HG02870 (cell line): ENCODE measurements at regions not wholly inside any gene's neighbourhood (a gene's known extent, or its start where the extent isn't known, plus 50 kb on each side); places are given as distances from the start of the nearest gene placed in this dataset.

Experiments used
- ATAC-seq: cut with Tn5 transposase; IDR thresholded peaks from one replicate; pipeline ENCODE4 v1.9.1; 2021; ENCODE audit warnings: mild to moderate bottlenecking, moderate library complexity; ENCODE audit not compliant: unreplicated experiment

DNA sequence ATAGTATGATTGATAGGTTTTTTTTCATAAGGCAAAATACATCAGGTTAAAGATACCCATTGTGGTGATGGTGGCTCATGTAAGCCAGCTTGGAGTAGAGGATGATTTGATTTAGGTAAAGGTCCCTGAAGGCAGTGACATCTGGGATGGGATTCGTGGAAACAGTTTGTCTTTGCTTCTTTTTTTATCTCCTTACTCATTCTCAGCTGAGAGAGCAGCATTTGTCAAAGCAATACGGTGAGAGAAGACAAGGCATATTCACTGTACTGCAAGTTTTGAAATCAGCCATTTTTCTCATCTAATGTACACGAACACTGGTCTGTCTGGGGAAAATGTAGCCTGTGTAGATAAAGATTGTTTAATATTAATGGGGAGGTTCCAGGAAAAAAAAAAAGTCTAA is 749.1 kb downstream of the SQOR start:
- ATAC-seq, result no peak

DNA sequence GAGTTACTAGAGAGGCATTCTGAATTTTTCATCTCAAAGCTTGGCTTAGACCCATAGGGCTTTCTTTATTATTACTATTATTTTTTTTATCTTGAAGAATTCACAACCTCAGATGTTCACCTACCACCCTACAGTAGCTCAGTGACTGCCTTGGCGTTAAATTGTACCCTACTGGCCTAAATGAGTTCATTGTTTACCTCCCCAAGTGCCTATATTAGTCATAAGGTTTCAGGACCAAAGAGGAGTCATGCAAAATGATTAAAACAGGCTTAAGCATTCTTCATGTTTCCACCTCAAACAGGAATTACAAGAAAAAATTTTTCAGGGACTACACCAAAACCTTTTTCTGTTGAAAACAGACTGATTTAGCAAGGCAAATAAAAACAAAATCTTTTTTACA is 751.5 kb downstream of the SQOR start:
- ATAC-seq, result no peak

DNA sequence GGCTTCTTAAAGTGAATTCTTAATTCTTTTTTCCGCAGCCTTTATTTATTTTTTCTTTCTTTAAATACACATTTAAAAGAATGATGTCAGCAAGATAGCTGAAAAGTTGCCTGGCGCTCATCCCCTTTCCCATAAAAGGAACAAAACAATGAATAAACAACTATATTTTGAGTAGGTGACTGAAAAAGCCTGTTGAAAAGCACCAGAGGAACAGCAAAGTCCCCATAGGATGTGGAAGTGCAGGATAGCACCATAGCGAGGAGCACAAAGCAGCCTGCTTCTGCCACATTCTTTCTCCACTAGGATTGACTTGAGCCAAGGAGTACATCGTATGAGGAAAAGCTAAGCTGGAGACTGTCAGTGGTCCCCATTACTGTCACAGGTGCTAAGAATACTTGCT is 754.9 kb downstream of the SQOR start:
- no peak for ATAC-seq

DNA sequence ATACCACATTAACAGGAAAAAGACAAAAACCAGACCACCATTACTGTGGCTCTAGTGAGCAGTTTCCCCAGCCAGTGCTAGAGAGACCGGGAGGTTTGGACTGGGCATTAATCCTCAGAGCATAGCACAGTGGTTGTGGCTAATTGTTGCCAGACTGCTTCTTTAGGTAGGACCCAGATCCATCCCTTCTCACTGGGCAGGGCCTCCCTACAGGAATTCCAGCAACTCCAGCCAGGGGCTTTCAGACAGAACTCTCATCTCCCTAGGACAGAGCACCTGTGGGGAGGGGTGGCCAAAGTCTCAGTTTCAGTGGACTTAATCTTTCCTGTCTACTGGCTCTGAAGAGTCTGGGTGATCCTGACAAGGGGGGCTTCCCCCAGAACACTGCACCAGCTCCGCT is 759.6 kb downstream of the SQOR start:
- ATAC-seq, result no peak

DNA sequence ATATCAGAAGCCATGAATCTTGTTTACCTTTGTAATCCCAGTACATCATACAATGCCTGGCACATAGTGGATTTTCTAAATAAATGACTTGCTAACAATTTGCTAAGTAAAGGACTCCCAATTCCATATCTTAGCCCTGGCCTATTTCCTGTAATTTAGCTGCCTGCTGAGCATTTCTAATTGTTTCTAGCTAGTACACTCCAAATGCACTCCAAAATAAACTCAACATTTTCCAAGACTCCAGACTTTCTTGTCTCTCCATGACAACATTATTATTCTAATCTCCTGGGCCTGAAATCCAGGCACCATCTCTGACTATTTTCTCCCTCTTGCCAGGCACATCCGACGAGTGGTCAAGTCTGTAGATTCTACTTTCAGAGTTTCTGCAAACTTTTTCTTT is 773.5 kb downstream of the SQOR start:
- no peak for ATAC-seq

DNA sequence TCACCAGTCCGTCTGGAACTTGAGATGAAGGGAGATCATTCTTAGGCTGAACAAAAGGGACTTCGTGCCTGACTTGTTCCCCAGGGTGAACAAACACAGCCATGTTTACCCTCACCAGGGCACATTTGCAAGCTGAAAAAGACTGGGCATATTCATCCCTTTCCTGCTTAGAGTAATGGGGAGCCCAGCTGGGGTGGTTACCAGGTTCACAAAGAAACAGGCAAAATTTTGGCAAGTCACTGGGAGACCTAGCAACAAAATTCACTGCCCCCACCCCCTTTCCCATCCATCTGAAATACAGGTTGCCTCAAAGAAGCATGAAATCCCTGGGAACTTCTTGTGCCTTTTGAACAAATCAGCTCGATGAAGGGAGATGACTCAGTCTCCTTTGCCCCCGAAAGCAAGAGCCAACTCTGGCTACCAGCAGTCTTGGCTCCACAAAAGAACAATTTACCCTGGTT is 775.0 kb downstream of the SQOR start:
- ATAC-seq, result no peak

DNA sequence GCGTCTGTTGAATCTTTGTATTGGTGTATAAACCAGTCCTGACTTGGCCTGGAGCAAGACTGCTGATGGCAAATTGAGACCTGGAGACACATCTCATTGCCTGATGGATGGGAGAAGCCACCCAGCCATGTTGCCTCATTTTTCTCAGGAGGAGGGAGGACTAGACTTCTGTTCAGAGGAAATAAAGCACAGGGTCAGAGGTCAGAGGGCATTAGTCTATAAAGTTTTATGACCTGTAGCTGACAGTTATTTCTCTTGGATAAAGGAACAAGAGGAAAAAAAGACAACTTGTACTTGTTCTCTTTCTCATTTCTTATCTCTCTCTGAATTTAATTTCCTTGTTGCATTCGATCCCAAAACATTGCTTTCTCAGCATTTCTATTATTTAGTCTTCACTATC is 775.9 kb downstream of the SQOR start:
- ATAC-seq, result no peak

DNA sequence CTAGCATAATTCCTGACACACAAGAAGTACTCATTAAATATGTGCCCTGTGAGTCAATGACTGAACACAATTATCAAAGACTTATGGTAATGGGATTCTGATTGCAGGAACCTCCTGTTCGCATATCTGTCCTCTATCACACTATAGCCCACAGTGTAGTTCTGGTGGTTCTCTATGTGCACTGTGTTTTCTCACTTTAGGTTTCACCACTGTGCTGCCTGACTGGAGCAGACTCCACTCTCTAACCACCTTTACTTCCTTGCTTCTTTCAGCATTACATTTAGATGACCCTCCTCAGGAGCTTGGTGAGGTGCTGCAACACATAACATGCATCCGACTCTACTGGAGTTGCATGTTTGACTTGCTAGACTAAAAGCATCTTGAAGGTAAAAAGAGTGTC is 777.1 kb downstream of the SQOR start:
- no peak for ATAC-seq

DNA sequence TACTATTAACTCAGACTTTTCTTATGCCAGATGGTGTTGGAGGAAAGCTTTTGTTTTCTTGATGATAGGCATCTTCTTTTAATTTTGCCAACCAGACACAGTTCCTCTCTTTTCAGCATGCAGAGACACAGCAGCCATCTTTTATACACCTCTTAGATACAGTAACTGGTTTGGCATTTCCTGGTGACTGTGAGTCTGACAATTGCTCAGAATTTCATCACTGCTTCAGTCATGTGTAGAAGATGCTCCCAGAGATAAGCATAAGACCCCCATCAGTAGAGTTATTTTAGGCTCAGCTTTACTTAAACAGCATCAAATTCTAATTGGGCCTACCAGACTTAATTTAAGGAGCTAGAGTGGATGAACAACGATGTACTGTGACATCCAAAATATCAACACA is 779.0 kb downstream of the SQOR start:
- no peak for ATAC-seq

DNA sequence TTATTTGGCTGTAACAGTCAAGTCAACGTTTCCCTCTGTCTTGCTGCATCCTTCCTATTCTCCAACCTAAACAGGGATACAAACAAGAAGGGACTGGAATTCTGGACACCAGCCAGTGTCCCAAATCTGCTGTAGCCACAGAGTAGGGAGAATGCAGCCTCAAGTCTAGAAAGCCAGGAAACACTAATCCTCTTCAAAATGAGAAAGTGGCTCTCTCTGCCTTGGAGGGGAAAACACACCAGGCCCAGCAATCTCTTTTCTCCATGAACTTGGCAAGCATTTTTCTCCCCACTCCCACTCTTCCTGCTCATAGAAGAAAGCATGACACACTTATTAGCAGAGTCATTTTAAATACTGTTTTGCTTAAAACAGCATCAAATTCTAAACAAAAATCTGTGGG is 781.7 kb downstream of the SQOR start:
- ATAC-seq, result no peak

DNA sequence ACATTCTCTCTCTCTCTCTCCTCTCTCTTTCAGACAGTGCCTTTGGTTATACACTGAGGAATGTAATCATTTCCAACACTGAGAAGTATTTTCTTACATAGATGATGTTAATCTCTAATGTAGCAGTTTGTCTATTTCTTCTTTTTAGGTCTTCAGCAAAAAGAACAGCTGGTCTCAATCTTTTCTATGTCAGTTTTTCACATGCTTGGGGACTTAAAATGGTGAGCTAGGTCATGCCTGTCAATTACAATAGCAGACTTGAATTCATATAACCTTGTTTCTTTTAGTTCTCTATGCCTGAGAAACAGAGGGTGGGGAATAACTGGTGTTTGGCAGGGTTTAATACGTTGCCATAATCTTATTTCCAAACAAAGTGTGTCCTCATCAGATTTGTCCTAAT is 786.2 kb downstream of the SQOR start:
- no peak for ATAC-seq

DNA sequence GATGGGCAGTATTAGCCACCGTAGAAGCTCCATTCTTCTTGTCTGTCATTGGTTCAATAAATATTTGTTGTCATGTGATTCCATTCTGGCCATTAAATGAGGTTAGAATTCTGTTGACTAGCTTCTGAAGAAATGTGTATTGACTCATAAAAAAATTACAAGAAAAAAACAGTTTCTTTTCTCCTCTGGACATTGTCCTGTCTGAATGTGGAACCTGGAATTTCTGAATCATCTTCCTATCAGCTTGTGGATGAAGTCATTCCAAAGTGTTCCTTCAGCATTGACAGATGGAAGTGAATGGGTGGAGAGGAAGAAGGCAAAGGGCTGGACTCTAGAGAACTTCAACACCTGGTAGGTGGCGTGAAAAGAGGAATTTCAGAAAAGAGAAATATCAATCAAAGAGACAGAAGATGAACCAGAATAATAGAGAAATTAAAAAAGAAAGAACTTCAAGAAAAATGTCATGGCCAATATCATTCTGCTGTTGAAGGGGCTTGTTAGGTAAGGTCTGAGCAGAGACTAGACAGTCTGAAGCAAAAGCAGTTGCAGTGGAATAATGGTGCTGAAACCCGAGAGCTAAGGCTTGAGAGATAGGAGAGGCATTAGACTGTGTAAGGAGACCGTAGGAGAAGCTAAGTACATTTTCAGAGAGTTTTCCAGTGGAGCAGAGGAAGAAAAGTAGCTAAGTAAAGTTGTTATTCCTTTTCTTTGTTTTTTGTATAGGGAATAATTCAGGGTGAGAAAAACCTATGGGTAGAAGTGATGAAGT is 806.6 kb downstream of the SQOR start:
- ATAC-seq, result no peak

DNA sequence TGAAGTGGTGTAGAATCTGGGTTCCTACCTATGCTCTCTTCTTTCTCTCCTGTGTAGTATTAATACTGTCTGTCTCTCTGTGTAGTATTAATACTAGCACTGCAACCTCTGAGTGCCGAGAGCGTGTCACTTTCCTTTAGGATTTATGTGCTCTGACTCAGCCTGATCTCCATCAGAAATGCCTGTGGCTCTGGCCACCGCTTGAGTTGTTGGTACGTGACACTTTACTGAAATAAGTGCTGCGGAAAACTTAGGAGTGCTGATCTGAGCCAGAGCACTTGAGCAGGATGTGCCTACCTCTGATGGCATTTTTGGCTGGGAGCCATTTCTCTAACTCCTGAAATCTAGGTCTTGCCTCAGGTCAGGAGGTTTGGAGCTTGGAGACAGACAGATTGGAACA is 807.4 kb downstream of the SQOR start:
- ATAC-seq, result no peak

DNA sequence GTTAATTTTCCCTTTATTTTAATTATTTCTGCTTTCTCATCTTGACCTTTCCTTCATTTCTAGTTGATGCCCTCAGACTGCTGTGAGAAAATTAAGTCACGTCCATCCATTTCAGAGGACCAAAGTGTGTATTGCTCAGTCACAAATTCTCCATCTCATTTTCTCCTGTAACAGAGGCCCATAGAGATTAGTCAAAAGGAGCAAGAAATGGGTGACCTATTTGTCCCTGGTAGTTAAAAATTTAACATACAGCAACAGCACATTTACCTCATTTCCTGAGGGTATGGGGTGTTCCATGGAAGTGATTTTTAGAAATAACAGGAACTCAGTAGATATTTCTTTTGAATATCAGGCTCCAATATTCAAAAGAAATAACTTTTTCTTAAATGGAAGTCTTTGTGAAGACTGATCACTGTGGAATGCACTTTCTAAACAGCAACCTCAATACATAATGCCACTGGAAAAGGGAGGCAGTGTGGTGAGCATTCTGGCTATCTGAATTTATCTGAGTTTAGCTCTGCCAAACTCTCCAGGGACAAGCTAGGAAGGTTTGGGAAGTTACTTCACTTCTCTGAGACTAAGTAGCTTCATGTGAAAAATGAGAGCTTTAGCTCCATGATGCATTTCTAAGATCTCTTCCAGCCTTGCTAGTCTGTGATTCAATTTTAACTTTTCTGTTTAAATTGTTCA is 808.2 kb downstream of the SQOR start:
- no peak for ATAC-seq

DNA sequence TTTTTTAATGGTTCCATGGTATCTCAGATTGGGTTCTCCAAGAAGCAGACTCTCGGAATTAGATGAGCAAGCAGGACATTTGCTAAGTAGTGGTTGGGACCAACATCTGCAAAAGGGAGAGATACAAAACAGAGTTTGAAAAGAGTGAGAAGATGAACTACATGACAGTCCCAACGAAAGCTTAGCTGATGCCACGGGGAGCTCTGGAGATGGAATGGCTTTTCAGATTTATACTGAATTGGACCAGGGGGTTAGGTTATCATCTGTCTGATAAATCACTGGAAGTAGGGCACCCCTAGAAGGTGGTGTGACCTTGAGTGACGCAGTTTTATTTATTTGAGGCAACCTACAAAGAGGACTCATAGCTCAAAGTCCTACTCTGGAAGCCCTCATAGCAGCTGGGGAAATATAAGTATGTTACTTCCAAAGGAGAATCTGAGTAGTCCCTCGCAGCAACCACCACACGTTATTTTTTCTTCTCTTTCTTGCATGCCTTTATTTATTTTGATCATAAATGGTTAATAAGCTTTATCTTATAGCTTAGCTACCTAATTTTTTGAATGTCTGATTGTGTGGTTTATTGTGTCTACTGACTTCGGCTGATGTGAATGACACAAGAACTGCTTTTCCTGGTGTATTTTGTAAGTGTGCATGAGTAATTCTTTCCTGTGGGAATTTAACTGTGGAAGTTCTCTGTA is 815.4 kb downstream of the SQOR start:
- no peak for ATAC-seq

DNA sequence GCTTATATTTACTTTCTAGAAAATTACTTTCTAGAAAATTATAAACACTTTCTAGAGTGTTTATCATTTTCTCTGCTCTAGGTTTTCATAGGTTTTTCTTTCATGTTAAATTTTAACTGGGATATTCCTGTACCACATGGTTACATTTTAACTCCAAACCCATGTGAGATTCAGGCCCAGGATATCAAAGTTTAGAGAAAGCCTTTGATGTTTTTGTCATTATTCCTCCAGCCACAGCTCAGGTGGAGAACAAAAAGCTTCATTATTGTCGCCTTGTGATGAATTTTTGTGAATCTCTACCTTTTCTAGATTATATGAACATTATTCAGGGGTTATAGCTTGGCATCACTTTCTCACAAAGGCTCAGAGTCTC is 816.0 kb downstream of the SQOR start:
- ATAC-seq, result no peak

DNA sequence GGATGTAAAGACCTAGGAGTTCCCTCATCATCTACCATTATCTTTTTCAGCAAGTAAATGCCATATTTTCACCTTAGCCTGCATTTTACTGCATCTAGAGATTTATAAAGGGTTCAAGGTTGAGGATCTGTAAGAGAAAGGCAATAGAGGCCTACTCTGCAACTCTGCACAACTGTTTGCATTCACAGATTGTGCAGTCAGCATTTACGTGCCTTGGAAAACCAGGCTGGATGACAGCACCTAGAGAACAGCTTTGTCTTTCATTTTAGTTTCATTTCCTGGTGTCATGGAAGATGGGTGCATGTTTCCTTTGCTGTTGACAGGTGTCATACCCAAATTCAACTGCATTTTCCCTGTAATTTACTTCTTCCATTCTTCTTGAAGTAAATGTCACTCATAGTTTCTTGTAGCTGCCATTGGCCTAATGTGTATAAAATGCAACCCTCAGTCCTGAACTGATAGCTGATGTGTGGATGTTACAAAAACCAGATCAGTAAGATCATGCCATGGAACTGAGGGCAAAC is 817.5 kb downstream of the SQOR start:
- no peak for ATAC-seq

DNA sequence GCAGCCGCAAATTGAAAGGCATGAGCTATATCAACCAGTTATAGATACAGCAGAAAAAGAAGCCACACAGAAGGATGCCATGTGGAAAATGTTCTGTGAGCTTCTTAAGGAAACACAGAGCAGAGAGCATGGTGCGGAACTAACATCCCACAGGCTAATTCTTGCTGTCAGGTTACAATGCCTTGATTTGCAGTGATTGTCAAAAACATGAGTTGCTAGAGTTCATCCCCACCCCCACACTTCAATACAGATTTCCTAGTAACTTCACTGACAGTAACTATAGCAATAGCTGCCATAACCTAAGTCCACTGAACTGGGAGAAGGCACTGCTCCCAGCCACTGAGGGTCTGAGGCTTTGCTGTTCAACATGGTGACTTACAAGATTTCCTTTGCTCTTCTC is 821.6 kb downstream of the SQOR start:
- no peak for ATAC-seq

DNA sequence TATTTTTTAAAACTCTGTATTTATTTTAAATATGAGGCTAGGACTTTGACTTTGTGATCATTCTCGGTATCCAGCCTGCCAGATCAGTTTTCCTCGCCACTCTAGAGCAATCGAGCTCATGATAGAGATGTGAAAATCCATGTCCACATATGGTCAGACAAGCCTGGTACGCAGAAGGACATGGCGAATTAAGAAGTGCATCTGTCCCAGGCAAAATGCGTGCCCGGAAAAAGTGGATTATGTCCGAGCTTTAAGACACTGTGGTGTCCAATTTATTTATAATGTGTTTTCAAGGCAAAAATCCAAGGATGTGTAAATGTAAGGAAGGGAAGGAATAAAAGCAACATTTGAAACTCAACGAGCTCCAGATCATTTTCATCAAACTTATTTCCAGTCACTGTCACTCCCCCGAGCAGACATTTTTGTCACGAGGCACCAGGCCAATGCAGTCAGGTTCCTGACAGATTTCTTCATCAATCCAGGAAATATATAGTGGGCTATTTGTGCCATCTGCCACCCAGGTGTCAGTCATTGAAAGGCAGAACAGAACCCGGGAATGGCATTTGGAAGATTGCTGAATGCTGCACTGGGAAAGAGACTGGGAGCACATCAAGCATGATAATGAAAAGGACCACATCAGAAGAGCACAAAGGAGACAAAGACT is 825.7 kb downstream of the SQOR start:
- no peak for ATAC-seq

DNA sequence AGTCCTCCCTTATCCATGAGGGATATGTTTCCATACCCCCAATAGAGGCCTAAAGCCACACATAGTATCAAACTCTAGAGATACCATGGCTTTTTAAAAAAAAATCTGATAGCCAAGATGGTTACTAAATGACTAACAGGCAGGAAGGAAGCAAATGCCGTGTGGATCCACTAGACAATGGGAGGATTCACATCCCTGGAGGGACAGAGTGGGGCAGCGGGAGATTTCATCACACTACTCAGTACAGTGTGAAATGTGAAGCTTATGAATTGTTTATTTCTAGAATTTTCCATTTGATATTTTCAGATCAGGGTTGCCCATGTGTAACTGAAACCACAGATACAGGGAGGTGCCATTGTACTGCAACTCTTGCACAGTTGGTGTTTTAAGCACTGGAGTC is 826.6 kb downstream of the SQOR start:
- no peak for ATAC-seq

DNA sequence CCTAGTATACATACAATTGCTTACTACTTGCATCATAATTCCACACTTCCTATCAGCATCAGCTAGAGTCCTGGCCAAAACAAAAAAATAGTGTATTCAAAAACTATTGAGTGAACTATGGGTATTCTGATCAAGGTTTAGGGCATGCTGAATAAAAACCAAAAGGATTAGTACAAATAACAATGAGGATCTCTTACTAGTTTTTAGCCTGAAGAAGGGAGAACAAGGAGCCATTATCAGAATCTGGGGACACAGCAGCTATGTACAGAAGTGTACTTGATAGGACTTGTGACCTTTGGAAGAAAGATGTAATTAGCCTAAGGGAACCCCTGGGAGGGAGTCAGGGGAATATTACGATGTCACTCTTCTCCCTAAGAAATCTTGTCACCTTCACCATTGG is 832.2 kb downstream of the SQOR start:
- ATAC-seq, result no peak
